Right lung (tissue), 2 donors: ENCODE measurements at regions not wholly inside any gene's neighbourhood (a gene's known extent, or its start where the extent isn't known, plus 50 kb on each side); places are given as distances from the start of the nearest gene placed in this dataset.
"Not testable (repeated sequence)": the region's sequence is repeated elsewhere in the genome, so short reads cannot be mapped to it uniquely, and the experiment has no call there.

Experiments
- DNase-seq, 2 donors: peaks; one replicate each; pipeline ENCODE4 v3.0.0-alpha.2; 2013

- DNase-seq = not testable (repeated sequence)
These were observed 93.4 kb upstream of the TRIM24 start for GRCh38 chr7:138366676-138367075.

GRCh38 chr7:138369797-138370196, 90.3 kb upstream of the TRIM24 start:
- DNase-seq = no peak

GRCh38 chr7:138370956-138371355, 89.1 kb upstream of the TRIM24 start:
- DNase-seq = no peak

GRCh38 chr7:138374119-138374693, 85.9 kb upstream of the TRIM24 start:
- DNase-seq = no peak

GRCh38 chr7:138377306-138377705, 82.8 kb upstream of the TRIM24 start:
- DNase-seq = no peak

GRCh38 chr7:138378741-138379559, 81.1 kb upstream of the TRIM24 start:
- DNase-seq = no peak

- no peak for DNase-seq
These were observed 77.0 kb upstream of the TRIM24 start for GRCh38 chr7:138382862-138383565.

GRCh38 chr7:138386821-138387220, 73.2 kb upstream of the TRIM24 start:
- DNase-seq = no peak

- no peak for DNase-seq
These were observed 72.1 kb upstream of the TRIM24 start for GRCh38 chr7:138387755-138388475.

- DNase-seq = no peak
These were observed 71.2 kb upstream of the TRIM24 start for GRCh38 chr7:138388673-138389491.

- DNase-seq = no peak
These were observed 64.3 kb upstream of the TRIM24 start for GRCh38 chr7:138395763-138396162.

GRCh38 chr7:138396251-138397070, 63.6 kb upstream of the TRIM24 start:
- DNase-seq = peak; percentile 50 to 51

GRCh38 chr7:138397071-138397433, 63.0 kb upstream of the TRIM24 start:
- not testable (repeated sequence) for DNase-seq

GRCh38 chr7:138398857-138399256, 61.2 kb upstream of the TRIM24 start:
- DNase-seq = no peak

GRCh38 chr7:138400400-138400886, 59.6 kb upstream of the TRIM24 start:
- no peak for DNase-seq

GRCh38 chr7:138402749-138403148, 57.3 kb upstream of the TRIM24 start:
- DNase-seq = no peak

GRCh38 chr7:138405496-138405895, 54.6 kb upstream of the TRIM24 start:
- DNase-seq = no peak

GRCh38 chr7:138407792-138408191, 52.3 kb upstream of the TRIM24 start:
- DNase-seq = no peak
